ENCODE measurements at regions not wholly inside any gene's neighbourhood (a gene's known extent, or its start where the extent isn't known, plus 50 kb on each side); places are given as distances from the start of the nearest gene placed in this dataset.

- H3K79me2 ChIP-seq (ENCODE audit: insufficient read depth, low read length): no peaks in the 10 kb centered on the region
- no peaks in the 10 kb centered on the region for H3K9me3 ChIP-seq (ENCODE audit: low read length)
These were observed 408.8 kb downstream of the CDH10 start for GRCh38 chr5:24235946-24236345.

GRCh38 chr5:24245821-24246220 is 399.0 kb downstream of the CDH10 start:
- Histone ChIP-seq H3K4me2 (ENCODE audit: low read length) (no peak overlapping the region), H4K20me1 (ENCODE audit: insufficient read depth, low read length) (no peaks in the 10 kb centered on the region), H3K4me3 (ENCODE audit: low read depth, low read length, poor library complexity, severe bottlenecking) (no peak overlapping the region), H3K9ac (ENCODE audit: low read length) (no peak overlapping the region), H3K9me3 (ENCODE audit: low read length) (no peaks in the 10 kb centered on the region), H3K27me3 (ENCODE audit: insufficient read depth, low read length) (no peaks in the 10 kb centered on the region), H3K79me2 (ENCODE audit: insufficient read depth, low read length) (no peaks in the 10 kb centered on the region), H3K27ac (ENCODE audit: low read depth, low read length, poor library complexity, severe bottlenecking) (no peak overlapping the region), H3K36me3 (ENCODE audit: insufficient read depth, low read length) (no peaks in the 10 kb centered on the region), H3F3A (ENCODE audit: insufficient read depth, low read length) (no peaks in the 10 kb centered on the region), H2AFZ (ENCODE audit: low read length) (no peak overlapping the region), H3K4me1 (ENCODE audit: insufficient read depth, low read length, severe bottlenecking) (no peaks in the 10 kb centered on the region), H3K9me2 (ENCODE audit: low read depth, low read length) (no peaks in the 10 kb centered on the region)
- no peak for TF ChIP-seq EZH2 (IDR thresholded peaks at IDR 0.05; ENCODE audit: borderline replicate concordance, low read length)
- no peak for TF ChIP-seq CTCF (IDR thresholded peaks at IDR 0.05; ENCODE audit: low read length)

More at GRCh38 chr5:24235946-24236345, 408.8 kb downstream of the CDH10 start:
- H3F3A ChIP-seq (ENCODE audit: insufficient read depth, low read length): no peaks in the 10 kb centered on the region
- H3K27ac ChIP-seq (ENCODE audit: low read depth, low read length, poor library complexity, severe bottlenecking): no peak overlapping the region
- no peaks in the 10 kb centered on the region for H3K9me2 ChIP-seq (ENCODE audit: low read depth, low read length)
- H3K9ac ChIP-seq (ENCODE audit: low read length): no peak overlapping the region
- H3K36me3 ChIP-seq (ENCODE audit: insufficient read depth, low read length): no peaks in the 10 kb centered on the region
- no peak for TF ChIP-seq EZH2 (IDR thresholded peaks at IDR 0.05; ENCODE audit: borderline replicate concordance, low read length)
- TF ChIP-seq CTCF (IDR thresholded peaks at IDR 0.05; ENCODE audit: low read length): no peak
- H3K27me3 ChIP-seq (ENCODE audit: insufficient read depth, low read length): no peaks in the 10 kb centered on the region
- no peak overlapping the region for H2AFZ ChIP-seq (ENCODE audit: low read length)
- H4K20me1 ChIP-seq (ENCODE audit: insufficient read depth, low read length): no peaks in the 10 kb centered on the region
- H3K4me2 ChIP-seq (ENCODE audit: low read length): no peak overlapping the region
- H3K4me1 ChIP-seq (ENCODE audit: insufficient read depth, low read length, severe bottlenecking): no peaks in the 10 kb centered on the region
- no peak overlapping the region for H3K4me3 ChIP-seq (ENCODE audit: low read depth, low read length, poor library complexity, severe bottlenecking)

- Histone ChIP-seq H2AFZ (ENCODE audit: low read length) (no peak overlapping the region), H3K9me2 (ENCODE audit: low read depth, low read length) (no peaks in the 10 kb centered on the region), H3K27me3 (ENCODE audit: insufficient read depth, low read length) (no peaks in the 10 kb centered on the region), H3K9ac (ENCODE audit: low read length) (no peak overlapping the region), H3K9me3 (ENCODE audit: low read length) (no peaks in the 10 kb centered on the region), H4K20me1 (ENCODE audit: insufficient read depth, low read length) (no peaks in the 10 kb centered on the region), H3K36me3 (ENCODE audit: insufficient read depth, low read length) (no peaks in the 10 kb centered on the region), H3K27ac (ENCODE audit: low read depth, low read length, poor library complexity, severe bottlenecking) (no peak overlapping the region), H3F3A (ENCODE audit: insufficient read depth, low read length) (no peaks in the 10 kb centered on the region), H3K4me2 (ENCODE audit: low read length) (no peak overlapping the region), H3K4me1 (ENCODE audit: insufficient read depth, low read length, severe bottlenecking) (no peaks in the 10 kb centered on the region), H3K4me3 (ENCODE audit: low read depth, low read length, poor library complexity, severe bottlenecking) (no peak overlapping the region), H3K79me2 (ENCODE audit: insufficient read depth, low read length) (no peaks in the 10 kb centered on the region)
- TF ChIP-seq EZH2 (IDR thresholded peaks at IDR 0.05; ENCODE audit: borderline replicate concordance, low read length) (no peak), CTCF (IDR thresholded peaks at IDR 0.05; ENCODE audit: low read length) (no peak)
These were observed 380.2 kb downstream of the CDH10 start for GRCh38 chr5:24264547-24264946.
